ENCODE measurements at regions not wholly inside any gene's neighbourhood (a gene's known extent, or its start where the extent isn't known, plus 50 kb on each side); places are given as distances from the start of the nearest gene placed in this dataset.
"Not testable (repeated sequence)": the region's sequence is repeated elsewhere in the genome, so short reads cannot be mapped to it uniquely, and the experiment has no call there.

- Mint-ChIP-seq H3K27ac (no peak overlapping the region), H3K9me3 (peaks cover 2% of the 10 kb centered on the region), H3K4me1 (peaks cover 8% of the 10 kb centered on the region), H3K36me3 (peaks cover 3% of the 10 kb centered on the region), H3K4me3 (no peak overlapping the region)
- ATAC-seq (no peak), DNase-seq (ENCODE audit: low spot score in 2 of 2) (no peak)
Measured at GRCh38 chr11:71383461-71383860, 64.7 kb downstream of the DHCR7 start.

- H3K4me1 Mint-ChIP-seq, result peaks cover 8% of the 10 kb centered on the region
- ATAC-seq (peak; percentile 31), DNase-seq (ENCODE audit: low spot score in 2 of 2) (no peak)
- H3K36me3 Mint-ChIP-seq, result no peaks in the 10 kb centered on the region
- peaks cover 2% of the 10 kb centered on the region for H3K9me3 Mint-ChIP-seq
- H3K27ac Mint-ChIP-seq, result no peak overlapping the region
- H3K4me3 Mint-ChIP-seq, result no peak overlapping the region
Measured at GRCh38 chr11:71381781-71382505, 66.2 kb downstream of the DHCR7 start.

GRCh38 chr11:71379701-71380100 lies 68.5 kb downstream of the DHCR7 start:
- ATAC-seq (no peak), DNase-seq (ENCODE audit: low spot score in 2 of 2) (no peak)
- Mint-ChIP-seq H3K9me3 (peaks cover 9% of the 10 kb centered on the region), H3K4me3 (no peak overlapping the region), H3K36me3 (no peaks in the 10 kb centered on the region), H3K4me1 (peaks cover 8% of the 10 kb centered on the region), H3K27ac (no peak overlapping the region)

- Mint-ChIP-seq H3K4me1 (no peaks in the 10 kb centered on the region), H3K4me3 (no peak overlapping the region), H3K27ac (no peak overlapping the region), H3K9me3 (peaks cover 9% of the 10 kb centered on the region), H3K36me3 (no peaks in the 10 kb centered on the region)
- DNase-seq (ENCODE audit: low spot score in 2 of 2) (no peak), ATAC-seq (no peak)
Measured at GRCh38 chr11:71373791-71374454, 74.3 kb downstream of the DHCR7 start.

- H3K4me3 Mint-ChIP-seq, result no peak overlapping the region
- peaks cover 7% of the 10 kb centered on the region for H3K9me3 Mint-ChIP-seq
- H3K36me3 Mint-ChIP-seq, result no peaks in the 10 kb centered on the region
- H3K4me1 Mint-ChIP-seq, result no peaks in the 10 kb centered on the region
- no peak overlapping the region for H3K27ac Mint-ChIP-seq
- ATAC-seq (no peak), DNase-seq (ENCODE audit: low spot score in 2 of 2) (no peak)
Measured at GRCh38 chr11:71372693-71373657, 75.2 kb downstream of the DHCR7 start.

GRCh38 chr11:71371674-71372069 lies 76.5 kb downstream of the DHCR7 start:
- H3K36me3 Mint-ChIP-seq, result no peaks in the 10 kb centered on the region
- no peaks in the 10 kb centered on the region for H3K4me1 Mint-ChIP-seq
- no peak overlapping the region for H3K4me3 Mint-ChIP-seq

GRCh38 chr11:71370895-71371673 lies 77.1 kb downstream of the DHCR7 start:
- H3K4me1 Mint-ChIP-seq, result no peaks in the 10 kb centered on the region
- no peaks in the 10 kb centered on the region for H3K36me3 Mint-ChIP-seq
- no peak for DNase-seq (ENCODE audit: low spot score in 2 of 2)
- ATAC-seq, result no peak
- no peak overlapping the region for H3K27ac Mint-ChIP-seq
- peaks cover 4% of the 10 kb centered on the region for H3K9me3 Mint-ChIP-seq
- no peak overlapping the region for H3K4me3 Mint-ChIP-seq

More at GRCh38 chr11:71371674-71372069, 76.5 kb downstream of the DHCR7 start:
- DNase-seq (ENCODE audit: low spot score in 2 of 2), result no peak
- peak; percentile 19 for ATAC-seq
- no peak overlapping the region for H3K27ac Mint-ChIP-seq
- peaks cover 6% of the 10 kb centered on the region for H3K9me3 Mint-ChIP-seq

- DNase-seq (ENCODE audit: low spot score in 2 of 2) (no peak), ATAC-seq (no peak)
- Mint-ChIP-seq H3K9me3 (peaks cover 4% of the 10 kb centered on the region), H3K27ac (no peak overlapping the region), H3K36me3 (no peaks in the 10 kb centered on the region), H3K4me3 (no peak overlapping the region), H3K4me1 (no peaks in the 10 kb centered on the region)
Measured at GRCh38 chr11:71370020-71370747, 78.0 kb downstream of the DHCR7 start.

- no peaks in the 10 kb centered on the region for H3K9me3 Mint-ChIP-seq
- H3K4me3 Mint-ChIP-seq, result no peak overlapping the region
- no peak for ATAC-seq
- no peaks in the 10 kb centered on the region for H3K36me3 Mint-ChIP-seq
- H3K4me1 Mint-ChIP-seq, result no peaks in the 10 kb centered on the region
- H3K27ac Mint-ChIP-seq, result no peak overlapping the region
- DNase-seq (ENCODE audit: low spot score in 2 of 2), result no peak
Measured at GRCh38 chr11:71369411-71369810, 78.8 kb downstream of the DHCR7 start.

- Mint-ChIP-seq H3K4me3 (no peak overlapping the region), H3K27ac (no peak overlapping the region), H3K9me3 (no peaks in the 10 kb centered on the region), H3K4me1 (no peaks in the 10 kb centered on the region), H3K36me3 (no peaks in the 10 kb centered on the region)
- ATAC-seq (no peak), DNase-seq (ENCODE audit: low spot score in 2 of 2) (no peak)
Measured at GRCh38 chr11:71368966-71369365, 79.2 kb downstream of the DHCR7 start.

- H3K4me1 Mint-ChIP-seq, result no peaks in the 10 kb centered on the region
- no peaks in the 10 kb centered on the region for H3K9me3 Mint-ChIP-seq
- H3K27ac Mint-ChIP-seq, result no peak overlapping the region
- no peak overlapping the region for H3K4me3 Mint-ChIP-seq
- no peak for ATAC-seq
- no peaks in the 10 kb centered on the region for H3K36me3 Mint-ChIP-seq
- DNase-seq (ENCODE audit: low spot score in 2 of 2), result no peak
Measured at GRCh38 chr11:71367756-71368155, 80.4 kb downstream of the DHCR7 start.

GRCh38 chr11:71367276-71367675 lies 80.9 kb downstream of the DHCR7 start:
- not testable (repeated sequence) for H3K4me3 Mint-ChIP-seq; H3K9me3 Mint-ChIP-seq; H3K36me3 Mint-ChIP-seq; H3K4me1 Mint-ChIP-seq; ATAC-seq; H3K27ac Mint-ChIP-seq; DNase-seq (ENCODE audit: low spot score in 2 of 2)

GRCh38 chr11:71366076-71366475 lies 82.1 kb downstream of the DHCR7 start:
- Mint-ChIP-seq H3K4me1 (no peaks in the 10 kb centered on the region), H3K4me3 (no peak overlapping the region), H3K9me3 (no peaks in the 10 kb centered on the region), H3K36me3 (no peaks in the 10 kb centered on the region), H3K27ac (no peak overlapping the region)
- DNase-seq (ENCODE audit: low spot score in 2 of 2) (no peak), ATAC-seq (no peak)

GRCh38 chr11:71365626-71366025 lies 82.6 kb downstream of the DHCR7 start:
- DNase-seq (ENCODE audit: low spot score in 2 of 2) (no peak), ATAC-seq (no peak)
- H3K9me3 Mint-ChIP-seq, result no peaks in the 10 kb centered on the region
- no peak overlapping the region for H3K4me3 Mint-ChIP-seq
- H3K36me3 Mint-ChIP-seq, result no peaks in the 10 kb centered on the region
- no peaks in the 10 kb centered on the region for H3K4me1 Mint-ChIP-seq
- H3K27ac Mint-ChIP-seq, result no peak overlapping the region
